Ammon's horn (tissue), 1 donor: ENCODE measurements at regions not wholly inside any gene's neighbourhood (a gene's known extent, or its start where the extent isn't known, plus 50 kb on each side); places are given as distances from the start of the nearest gene placed in this dataset.

ENCODE experiments used
- DNase-seq: peaks from one replicate; pipeline ENCODE4 v3.0.0-alpha.2; 2016; ENCODE audit warnings: low spot score

DNA sequence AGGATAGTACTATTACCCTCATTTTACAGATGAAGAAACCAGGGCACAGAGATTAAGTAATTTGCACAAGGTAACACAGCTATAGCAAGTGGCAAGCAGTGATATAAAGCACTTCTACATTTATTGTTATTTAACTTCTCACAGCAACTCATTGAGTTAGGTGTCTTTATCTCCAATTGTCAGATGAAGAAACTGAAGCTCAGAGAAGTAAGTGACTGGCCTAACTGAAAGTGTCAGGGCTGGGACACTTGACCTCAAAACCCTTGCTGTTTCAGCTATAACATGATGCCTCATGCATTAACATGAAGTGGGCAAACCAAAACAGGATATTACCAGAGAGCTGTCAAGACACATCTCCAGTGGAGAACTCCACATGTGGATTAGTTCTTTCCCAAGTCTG lies 65.8 kb upstream of the LEKR1 start:
- no peak for DNase-seq

- peak; percentile 36 for DNase-seq
Measured at GRCh38 chr3:156761007-156761406, 65.1 kb upstream of the LEKR1 start.

- no peak for DNase-seq
Measured at GRCh38 chr3:156761713-156762451, 64.3 kb upstream of the LEKR1 start.

DNA sequence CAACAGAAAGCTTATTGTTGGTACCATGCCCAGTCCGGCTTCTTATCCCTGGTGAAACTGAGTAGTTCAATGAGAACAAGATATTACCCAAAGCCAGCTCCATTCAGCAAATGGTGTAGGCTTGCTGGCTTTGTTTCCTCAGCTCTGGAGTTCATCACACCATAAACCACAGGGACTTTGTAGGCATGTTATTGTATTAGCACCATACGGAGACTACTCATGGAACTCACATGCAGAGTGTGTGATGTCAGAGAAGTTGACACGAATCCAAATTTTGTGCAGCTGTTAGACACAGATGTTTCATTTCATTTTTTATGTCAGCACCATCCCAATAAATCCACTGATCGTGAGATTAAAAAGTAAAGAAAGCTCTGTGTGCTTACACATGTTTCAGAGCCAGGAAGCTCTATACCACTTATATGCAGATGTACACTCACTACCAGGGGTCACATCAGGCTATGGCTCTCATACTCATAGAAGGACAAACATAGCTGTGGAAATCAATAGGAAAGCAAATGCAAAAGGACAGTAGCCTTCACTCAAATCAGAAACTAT lies 63.4 kb upstream of the LEKR1 start:
- no peak for DNase-seq

DNA sequence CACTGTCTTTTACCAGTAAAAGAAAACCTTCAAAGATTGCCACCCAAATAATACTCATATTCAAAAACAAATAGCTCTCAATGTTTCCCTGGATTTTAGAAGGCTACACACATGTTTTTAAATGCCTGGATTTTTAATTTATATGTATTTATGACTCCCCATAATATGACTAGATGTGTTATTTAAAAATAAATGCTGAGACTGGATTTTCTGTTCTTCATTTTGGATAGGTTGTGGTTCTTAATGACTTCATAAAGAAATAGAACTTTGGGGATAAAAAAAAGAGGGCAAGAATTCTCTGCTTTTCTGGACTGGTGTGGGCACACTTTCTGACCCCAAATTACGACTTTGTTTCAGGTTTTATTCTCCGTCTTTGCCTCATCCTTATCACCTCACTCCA lies 62.8 kb upstream of the LEKR1 start:
- no peak for DNase-seq

DNA sequence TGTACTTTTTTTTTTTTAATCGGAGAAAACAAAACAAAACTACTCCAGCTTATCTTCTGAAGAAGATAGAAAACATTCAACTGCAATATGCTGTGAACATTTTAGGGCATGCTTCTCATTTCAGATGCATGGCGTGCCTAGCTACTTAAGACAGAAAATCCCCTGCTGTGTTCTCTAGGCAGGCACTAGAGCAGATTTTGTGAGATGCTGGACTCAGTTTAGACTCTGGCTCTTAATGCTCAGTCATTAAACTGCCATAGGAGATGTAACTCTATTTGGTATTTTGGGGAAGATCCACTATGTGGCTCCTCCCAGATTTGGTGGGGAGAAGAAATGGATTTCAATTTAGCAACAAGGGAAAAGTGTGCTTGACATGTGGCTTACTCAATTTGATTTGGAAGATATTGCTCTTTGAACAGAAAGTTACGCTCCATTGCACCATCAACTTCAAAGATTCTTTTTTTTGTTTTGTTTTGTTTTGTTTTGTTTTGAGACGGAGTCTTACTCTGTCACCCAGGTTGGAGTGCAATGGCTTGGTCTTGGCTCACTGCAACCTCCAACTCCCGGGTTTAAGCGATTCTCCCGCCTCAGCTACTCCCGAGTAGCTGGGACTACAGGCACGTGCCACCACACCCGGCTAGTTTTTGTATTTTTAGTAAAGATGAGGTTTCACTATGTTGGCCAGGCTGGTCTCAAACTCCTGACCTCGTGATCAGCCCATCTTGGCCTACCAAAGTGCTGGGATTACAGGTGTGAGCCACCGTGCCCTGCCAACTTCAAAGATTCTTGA lies 62.0 kb upstream of the LEKR1 start:
- DNase-seq, result no peak

- no peak for DNase-seq
Measured at GRCh38 chr3:156764751-156765150, 61.4 kb upstream of the LEKR1 start.

DNA sequence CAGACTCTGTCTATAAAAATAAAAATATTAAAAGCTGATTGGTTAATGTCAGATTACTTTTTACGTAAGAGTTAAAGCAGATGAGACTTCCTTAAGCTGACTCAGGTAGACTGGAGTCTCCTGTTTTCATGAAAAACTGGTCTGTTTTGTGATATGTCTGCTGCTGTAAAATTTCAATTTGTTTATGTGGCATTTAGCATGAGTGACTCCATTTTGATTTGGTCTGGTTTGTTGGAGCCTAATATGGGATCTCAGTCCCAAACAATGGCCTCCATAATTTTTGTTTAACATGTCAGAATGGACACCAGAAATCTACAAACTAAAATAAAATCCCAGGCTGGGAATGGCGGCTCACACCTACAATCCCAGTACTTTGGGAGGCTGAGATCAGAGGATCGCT lies 57.8 kb upstream of the LEKR1 start:
- DNase-seq, result no peak

GRCh38 chr3:156769721-156770654 lies 56.2 kb upstream of the LEKR1 start:
- DNase-seq, result no peak

GRCh38 chr3:156770699-156771414 lies 55.3 kb upstream of the LEKR1 start:
- DNase-seq, result no peak

GRCh38 chr3:156772588-156773206 lies 53.5 kb upstream of the LEKR1 start:
- no peak for DNase-seq

GRCh38 chr3:156776031-156776430 lies 50.1 kb upstream of the LEKR1 start:
- DNase-seq, result no peak
